SK-N-MC (cell line): ENCODE measurements at regions not wholly inside any gene's neighbourhood (a gene's known extent, or its start where the extent isn't known, plus 50 kb on each side); places are given as distances from the start of the nearest gene placed in this dataset.

ENCODE experiments used
- EZH2 ChIP-seq: fragments of 200-600 bp; sonication (generic); IDR thresholded peaks from one replicate; pipeline ENCODE4 v1.6.1; 2017; ENCODE audit warnings: antibody characterized with exemption
- FOXP2 ChIP-seq: optimal IDR thresholded peaks from 2 replicates; pipeline ENCODE3; 2011; ENCODE audit warnings: mild to moderate bottlenecking, moderate library complexity; ENCODE audit not compliant: insufficient read depth; ENCODE audit errors: extremely low read length, control extremely low read depth
- POLR2AphosphoS5 ChIP-seq: IDR thresholded peaks from 2 replicates; pipeline ENCODE4 v1.6.1; 2012; ENCODE audit warnings: mild to moderate bottlenecking, low read depth, low read length, borderline replicate concordance

DNA sequence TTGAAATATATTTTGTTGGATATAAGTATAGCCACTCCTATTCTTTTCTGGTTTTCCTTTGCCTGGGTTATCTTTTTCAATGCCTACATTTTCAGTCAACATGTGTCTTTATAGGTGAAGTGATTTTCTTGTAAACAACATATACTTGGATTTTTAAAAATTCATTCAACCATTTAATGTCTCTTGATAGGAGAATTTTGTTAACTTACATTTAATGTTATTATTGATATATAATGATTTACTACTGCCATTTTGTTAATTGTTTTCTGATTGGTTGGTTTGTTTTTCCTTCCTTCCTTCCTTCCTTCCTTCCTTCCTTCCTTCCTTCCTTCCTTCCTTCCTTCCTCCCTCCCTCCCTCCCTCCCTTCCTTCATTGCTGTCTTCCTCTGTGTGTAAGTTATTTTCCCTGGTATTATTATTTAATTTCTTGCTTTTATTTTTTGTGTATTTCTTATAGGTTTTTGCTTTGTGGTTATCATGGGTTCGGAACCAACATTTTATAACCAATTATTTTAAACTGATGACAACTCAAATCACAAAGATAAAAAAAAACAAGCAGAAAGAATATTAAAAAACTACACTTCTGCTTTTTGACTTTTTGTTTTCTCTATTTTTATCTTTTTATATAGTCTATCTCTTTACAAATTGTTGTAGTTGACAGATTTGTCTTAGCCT, 330.1 kb upstream of the GRID2 start:
- TF ChIP-seq POLR2AphosphoS5 (no peak), EZH2 (no peak), FOXP2 (no peak)
